Pancreas (tissue), 10 donors: ENCODE measurements at regions not wholly inside any gene's neighbourhood (a gene's known extent, or its start where the extent isn't known, plus 50 kb on each side); places are given as distances from the start of the nearest gene placed in this dataset.

Experiments
- ATAC-seq, 4 donors: fragments of 200-7000 bp; cut with Tn5 transposase; one replicate each; pipeline versions ENCODE4 v1.8.0 to v1.9.1; 2020; ENCODE audit warnings: mild to moderate bottlenecking in 4 of 4, moderate library complexity in 4 of 4
- DNase-seq, 6 donors: peaks; one replicate each; pipeline ENCODE4 v3.0.0-alpha.2; 2020
- FAIRE-seq: peaks from 2 replicates; lab custom pipeline; 2012; peaks lifted over from hg19 to GRCh38; lab: Jason Lieb, UNC
- H3K27ac ChIP-seq, 4 donors: fragments of 200-600 bp; sonication (generic); 1 replicate in 3 of 4; 2 replicates in 1 of 4; pipeline versions ENCODE4 v1.5.0 to v1.8.0; 2020
- H3K27me3 ChIP-seq, 4 donors: fragments of 200-600 bp; one replicate each; pipeline ENCODE4 v1.8.0; 2021
- H3K36me3 ChIP-seq, 3 donors: fragments of 200-600 bp; sonication (generic) in 1 of 3; one replicate each; pipeline versions ENCODE4 v1.5.0 to v1.8.0; 2020 to 2021
- H3K4me1 ChIP-seq, 3 donors: fragments of 200-600 bp; one replicate each; pipeline ENCODE4 v1.8.0; 2021
- H3K4me3 ChIP-seq, 4 donors: fragments of 200-600 bp; sonication (generic) in 2 of 4; one replicate each; pipeline versions ENCODE4 v1.5.0 to v1.8.0; 2020 to 2021
- H3K9me3 ChIP-seq, 4 donors: fragments of 200-600 bp; one replicate each; pipeline ENCODE4 v1.8.0; 2021
- WGBS, 2 donors: extraction: QIAGEN DNeasy Blood & Tissue Kit; methylation state at CpG; one replicate each; pipeline ENCODE4 v1.1.7; 2013; 5-methylcytosine and 5-hydroxymethylcytosine counted together
- intact Hi-C, 3 donors: fragments of 100-400 bp; cut with DNase I; formaldehyde crosslinking; loops; one replicate each; pipeline versions ENCODE4 v1.11.1 to v1.14.2; 2022
- TF ChIP-seq, protein P1 (sequence below), 4 donors: fragments of 200-600 bp; sonication (generic) in 3 of 4; IDR thresholded peaks; one replicate each; pipeline versions ENCODE4 v1.5.0 to v1.8.0; 2021; ENCODE audit warnings: antibody characterized with exemption in 4 of 4
- donor health status: healthy with polysubstance abuse.
- donor health status: DM: no; HTN: no; CAD: no; lungs with moderate emphysema.
- donor health status: DM: no; HTN: no; CAD: no.
- donor health status: control.
- donor health status: control.
- donor health status: Bipolar disorder and iron deficiency.
- donor health status: DM: yes; HTN: yes; CAD: no.
- donor health status: DM: no; HTN: no; CAD: no.
- donor health status: DM: no; HTN: no; CAD: no.
- donor health status: DM: yes; HTN: yes; CAD: no.

DNA sequence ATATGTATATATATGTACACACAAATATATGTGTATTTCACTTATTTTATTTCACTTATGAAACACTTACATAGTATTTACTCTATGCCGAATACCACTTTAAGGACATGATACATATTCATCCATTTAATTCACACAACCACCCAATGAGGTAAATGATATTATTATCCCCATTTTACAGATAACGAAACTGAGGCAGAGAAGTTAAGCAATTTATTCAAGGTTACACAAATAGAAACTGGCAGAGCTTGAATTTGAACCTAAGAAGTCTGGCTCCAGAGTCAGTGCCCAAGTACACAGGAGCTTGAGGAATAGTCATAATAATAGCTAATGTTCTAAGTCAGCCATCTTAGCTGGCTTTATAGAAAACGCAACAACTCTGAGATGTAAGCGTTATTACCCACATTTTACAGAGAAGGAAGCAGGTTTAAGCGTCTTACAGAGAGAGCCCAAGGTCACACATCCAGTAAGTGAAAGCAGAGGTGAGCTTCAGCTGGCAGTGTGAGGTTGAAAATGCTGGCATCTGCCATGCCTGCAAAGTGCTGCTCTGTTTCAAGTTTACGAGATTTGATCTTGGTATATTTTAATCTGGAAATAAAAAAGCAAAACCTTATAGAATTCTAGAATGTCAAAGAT lies 326.9 kb downstream of the LPIN1 start:
- DNase-seq: no peak
- intact Hi-C loops: no loop called here
- no peaks in the 10 kb centered on the region for H3K9me3 ChIP-seq

DNA sequence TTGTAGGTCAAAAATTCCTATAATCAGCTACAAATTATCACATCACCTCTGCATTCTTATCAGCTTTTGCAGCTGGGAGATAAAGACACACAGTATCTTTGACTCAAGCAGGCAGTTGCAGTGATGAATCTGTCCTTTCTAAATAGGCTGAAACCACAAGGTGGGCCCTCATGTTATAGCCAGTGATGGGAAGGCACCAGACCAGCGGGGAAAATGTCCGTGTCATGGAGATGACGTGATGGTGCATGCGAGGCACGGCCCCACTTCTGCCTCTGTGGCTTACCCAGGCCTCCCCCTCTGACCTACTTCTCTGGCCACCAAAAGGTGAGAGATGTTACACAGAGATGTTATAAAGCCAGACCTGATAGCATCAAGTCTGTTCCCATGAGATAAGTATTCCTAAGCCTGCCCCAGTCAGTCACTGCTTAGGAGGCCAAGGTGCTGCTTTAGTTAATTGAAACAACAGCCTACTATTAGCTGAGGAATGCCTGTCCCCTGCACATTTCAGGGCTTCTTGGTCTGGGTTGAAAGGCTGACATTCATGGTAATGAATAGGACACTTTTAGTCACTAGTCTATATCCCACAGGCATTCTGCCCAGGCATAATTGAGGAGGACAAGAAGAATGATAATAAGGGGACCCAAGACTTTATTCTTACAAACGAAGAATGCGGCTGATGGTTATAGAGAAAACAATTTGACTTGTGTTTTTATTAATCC lies 327.9 kb downstream of the LPIN1 start:
- no peaks in the 10 kb centered on the region for H3K27me3 ChIP-seq
- H3K36me3 ChIP-seq: no peaks in the 10 kb centered on the region
- H3K27ac ChIP-seq: no peak overlapping the region
- ATAC-seq (no peak), FAIRE-seq (no peak), DNase-seq (no peak)
- TF ChIP-seq, protein P1, sequence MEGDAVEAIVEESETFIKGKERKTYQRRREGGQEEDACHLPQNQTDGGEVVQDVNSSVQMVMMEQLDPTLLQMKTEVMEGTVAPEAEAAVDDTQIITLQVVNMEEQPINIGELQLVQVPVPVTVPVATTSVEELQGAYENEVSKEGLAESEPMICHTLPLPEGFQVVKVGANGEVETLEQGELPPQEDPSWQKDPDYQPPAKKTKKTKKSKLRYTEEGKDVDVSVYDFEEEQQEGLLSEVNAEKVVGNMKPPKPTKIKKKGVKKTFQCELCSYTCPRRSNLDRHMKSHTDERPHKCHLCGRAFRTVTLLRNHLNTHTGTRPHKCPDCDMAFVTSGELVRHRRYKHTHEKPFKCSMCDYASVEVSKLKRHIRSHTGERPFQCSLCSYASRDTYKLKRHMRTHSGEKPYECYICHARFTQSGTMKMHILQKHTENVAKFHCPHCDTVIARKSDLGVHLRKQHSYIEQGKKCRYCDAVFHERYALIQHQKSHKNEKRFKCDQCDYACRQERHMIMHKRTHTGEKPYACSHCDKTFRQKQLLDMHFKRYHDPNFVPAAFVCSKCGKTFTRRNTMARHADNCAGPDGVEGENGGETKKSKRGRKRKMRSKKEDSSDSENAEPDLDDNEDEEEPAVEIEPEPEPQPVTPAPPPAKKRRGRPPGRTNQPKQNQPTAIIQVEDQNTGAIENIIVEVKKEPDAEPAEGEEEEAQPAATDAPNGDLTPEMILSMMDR (IDR thresholded peaks at IDR 0.05): no peak
- no peaks in the 10 kb centered on the region for H3K4me1 ChIP-seq
- 78 to 90% methylated on average over 7 of the region's 7 CpGs for WGBS, 2 donors
- H3K9me3 ChIP-seq: no peaks in the 10 kb centered on the region
- intact Hi-C loops: no loop called here
- no peak overlapping the region for H3K4me3 ChIP-seq

More for the DNA sequence above, 326.9 kb downstream of the LPIN1 start:
- FAIRE-seq (no peak), ATAC-seq (no peak)
- H3K36me3 ChIP-seq: no peaks in the 10 kb centered on the region
- H3K27me3 ChIP-seq: no peaks in the 10 kb centered on the region
- H3K27ac ChIP-seq: no peak overlapping the region
- 67 to 75% methylated on average over 6 of the region's 6 CpGs for WGBS, 2 donors
- no peak overlapping the region for H3K4me3 ChIP-seq
- TF ChIP-seq, protein P1 (IDR thresholded peaks at IDR 0.05): no peak
- H3K4me1 ChIP-seq: no peaks in the 10 kb centered on the region

DNA sequence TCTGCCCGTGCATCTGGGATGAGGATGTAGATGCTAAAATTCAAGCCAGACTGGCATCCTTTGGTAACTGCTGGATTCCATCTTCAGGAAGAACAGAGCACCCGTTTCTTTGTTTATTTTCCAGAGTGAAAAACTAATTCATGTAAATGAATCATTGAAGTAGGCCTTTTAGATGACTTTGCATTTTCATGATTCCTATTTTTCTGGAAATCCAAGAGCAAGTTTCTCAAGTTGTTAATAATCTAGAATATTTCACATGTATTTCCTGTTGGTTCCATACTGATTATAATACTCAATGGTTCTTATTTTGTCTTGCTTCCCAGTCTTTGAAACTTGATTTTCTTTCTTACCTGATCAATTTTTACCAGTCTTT lies 328.4 kb downstream of the LPIN1 start:
- H3K4me3 ChIP-seq: no peak overlapping the region
- ATAC-seq (no peak), DNase-seq (no peak), FAIRE-seq (no peak)
- 54 to 64% methylated on average over 2 of the region's 2 CpGs for WGBS, 2 donors
- H3K4me1 ChIP-seq: no peaks in the 10 kb centered on the region
- H3K27me3 ChIP-seq: no peaks in the 10 kb centered on the region
- no peak overlapping the region for H3K27ac ChIP-seq
- TF ChIP-seq, protein P1 (IDR thresholded peaks at IDR 0.05): no peak
- no peaks in the 10 kb centered on the region for H3K36me3 ChIP-seq
- intact Hi-C loops: no loop called here
- no peaks in the 10 kb centered on the region for H3K9me3 ChIP-seq

DNA sequence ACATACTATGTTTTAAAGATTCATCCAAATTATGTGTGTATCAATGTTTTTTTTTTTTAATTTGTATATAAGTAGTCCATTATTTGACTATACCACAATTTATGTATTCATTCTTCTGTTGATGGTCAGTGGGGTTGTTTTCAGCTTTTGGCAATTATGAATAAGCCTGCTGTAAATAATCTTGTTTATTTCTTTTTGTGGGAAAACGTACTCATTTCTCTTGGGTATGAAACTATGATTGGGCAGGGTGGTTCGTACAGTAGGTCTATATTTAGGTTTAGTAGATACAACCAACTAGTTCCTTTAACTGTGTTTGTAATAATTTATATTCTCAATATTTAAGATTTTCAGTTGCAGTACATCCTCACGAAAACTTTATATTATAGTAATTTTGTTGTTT lies 329.2 kb downstream of the LPIN1 start:
- TF ChIP-seq, protein P1 (IDR thresholded peaks at IDR 0.05): no peak
- FAIRE-seq: no peak

DNA sequence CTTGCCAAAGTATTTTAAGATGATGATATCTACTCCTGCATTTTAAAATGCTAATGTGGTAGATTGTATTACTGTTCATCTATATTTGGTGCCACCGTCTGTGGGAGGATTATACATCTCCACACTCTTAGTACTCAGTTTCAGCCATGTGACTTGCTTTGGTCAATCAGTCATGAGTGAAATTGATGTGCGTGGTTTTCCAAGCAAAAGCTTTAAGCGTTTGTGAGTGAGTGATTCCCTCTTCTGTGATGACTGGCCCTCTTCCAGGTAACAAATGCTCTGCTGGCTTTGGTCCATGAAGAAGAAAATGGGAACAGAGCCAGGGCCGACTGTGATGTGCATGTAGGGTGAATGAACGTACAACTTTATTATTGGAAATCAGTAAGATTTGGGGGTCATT lies 330.4 kb downstream of the LPIN1 start:
- intact Hi-C loops: no loop called here
- Histone ChIP-seq H3K27ac (no peak overlapping the region), H3K9me3 (no peaks in the 10 kb centered on the region), H3K36me3 (no peaks in the 10 kb centered on the region), H3K4me1 (no peaks in the 10 kb centered on the region), H3K27me3 (no peaks in the 10 kb centered on the region), H3K4me3 (no peak overlapping the region)
- DNase-seq (no peak), FAIRE-seq (no peak), ATAC-seq (peak in 2 of 4 donors; percentile 49 to 74)
- 29 to 36% methylated on average over 5 of the region's 5 CpGs for WGBS, 2 donors
- TF ChIP-seq, protein P1 (IDR thresholded peaks at IDR 0.05): no peak

More for the DNA sequence above, 329.2 kb downstream of the LPIN1 start:
- 78 to 88% methylated on average over 3 of the region's 3 CpGs for whole genome bisulfite sequencing, 2 donors
- no peak for ATAC-seq
- no peaks in the 10 kb centered on the region for H3K9me3 ChIP-seq
- H3K4me3 ChIP-seq: no peak overlapping the region
- no peaks in the 10 kb centered on the region for H3K27me3 ChIP-seq
- H3K36me3 ChIP-seq: no peaks in the 10 kb centered on the region
- no peak overlapping the region for H3K27ac ChIP-seq
- DNase-seq: no peak
- no peaks in the 10 kb centered on the region for H3K4me1 ChIP-seq
- intact Hi-C loops: no loop called here
